Activated T-cell treated with anti-CD3 and anti-CD28 coated beads, Interleukin-2, amount 50 U/mL, for 72 hours (primary cell): ENCODE measurements at regions not wholly inside any gene's neighbourhood (a gene's known extent, or its start where the extent isn't known, plus 50 kb on each side); places are given as distances from the start of the nearest gene placed in this dataset.

Experiments used
- ATAC-seq, 2 donors: fragments of 150-1000 bp; cut with Tn5 transposase; replicated peaks in 1 of 2; 2 replicates each; pipeline ENCODE4 v1.10.0; 2021; ENCODE audit warnings: moderate library complexity in 2 of 2, mild to moderate bottlenecking in 1 of 2
- DNase-seq, 2 donors: peaks; one replicate each; pipeline ENCODE4 v3.0.0; 2021 to 2022; ENCODE audit warnings: mixed read lengths in 1 of 2
- H3K27ac Mint-ChIP-seq: one replicate; pipeline ENCODE4 v1.8.0; 2022; ENCODE audit warnings: mild to moderate bottlenecking, moderate library complexity, mixed read lengths
- H3K27me3 Mint-ChIP-seq: one replicate; pipeline ENCODE4 v1.8.0; 2022; ENCODE audit warnings: low read depth, mixed read lengths
- H3K36me3 Mint-ChIP-seq, 2 donors: one replicate each; pipeline ENCODE4 v1.8.0; 2022; ENCODE audit warnings: mixed read lengths in 2 of 2, mild to moderate bottlenecking in 1 of 2; ENCODE audit not compliant: insufficient read depth in 2 of 2
- H3K4me1 Mint-ChIP-seq: one replicate; pipeline ENCODE4 v1.8.0; 2022; ENCODE audit warnings: low read depth, mixed read lengths
- H3K4me3 Mint-ChIP-seq, 2 donors: one replicate each; pipeline ENCODE4 v1.8.0; 2022; ENCODE audit warnings: mild to moderate bottlenecking in 2 of 2, mixed read lengths in 2 of 2, moderate library complexity in 2 of 2
- H3K9me3 Mint-ChIP-seq, 2 donors: one replicate each; pipeline ENCODE4 v1.8.0; 2022; ENCODE audit warnings: mixed read lengths in 2 of 2

DNA sequence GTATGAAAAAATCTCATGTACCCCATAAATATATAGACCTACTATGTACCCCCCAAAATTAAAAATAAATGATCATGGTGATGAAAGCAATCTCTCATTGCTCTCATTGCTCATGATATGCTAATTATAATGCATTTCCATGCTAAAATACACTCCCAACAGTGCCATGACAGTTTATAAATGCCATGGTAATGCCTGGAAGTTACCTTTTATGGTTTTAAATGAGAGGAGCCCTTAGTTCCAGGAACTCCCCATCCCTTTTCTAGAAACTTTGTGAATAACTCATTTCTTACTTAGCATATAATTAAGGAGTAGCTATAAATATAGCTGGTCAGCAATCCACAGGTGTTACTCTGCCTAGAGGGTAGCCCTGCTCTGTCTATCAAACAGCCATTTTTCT is 166.1 kb upstream of the RGS18 start:
- no peak overlapping the region for H3K4me3 Mint-ChIP-seq
- H3K4me1 Mint-ChIP-seq: no peaks in the 10 kb centered on the region
- H3K27ac Mint-ChIP-seq: no peak overlapping the region
- H3K9me3 Mint-ChIP-seq: peaks cover 0 to 11% of the 10 kb centered on the region in 2 donors
- DNase-seq (no peak), ATAC-seq (no peak)
- H3K27me3 Mint-ChIP-seq: no peaks in the 10 kb centered on the region
- no peaks in the 10 kb centered on the region for H3K36me3 Mint-ChIP-seq

DNA sequence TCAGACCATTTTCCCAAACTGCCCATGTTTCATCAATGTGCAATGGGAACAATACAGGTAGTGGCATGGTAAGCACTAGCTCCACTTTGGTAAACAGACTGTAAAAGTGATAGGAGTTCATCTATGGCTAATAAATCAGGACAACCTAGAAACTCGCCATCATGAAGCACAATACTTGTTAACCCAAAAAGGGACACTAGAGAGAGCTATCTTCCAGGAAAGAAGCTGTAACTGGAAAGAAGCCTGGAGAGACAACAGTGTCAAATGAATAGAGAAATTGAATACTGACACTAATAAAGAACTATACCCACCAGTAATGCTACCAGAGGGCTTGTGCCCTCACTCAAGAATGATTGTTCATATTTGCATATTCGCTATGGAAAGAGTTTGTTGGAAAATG is 164.7 kb upstream of the RGS18 start:
- ATAC-seq (no peak), DNase-seq (no peak)
- no peaks in the 10 kb centered on the region for H3K4me1 Mint-ChIP-seq
- H3K9me3 Mint-ChIP-seq: peaks cover 0 to 11% of the 10 kb centered on the region in 2 donors
- H3K4me3 Mint-ChIP-seq: no peak overlapping the region
- H3K27ac Mint-ChIP-seq: no peak overlapping the region
- H3K36me3 Mint-ChIP-seq: no peaks in the 10 kb centered on the region
- H3K27me3 Mint-ChIP-seq: no peaks in the 10 kb centered on the region

DNA sequence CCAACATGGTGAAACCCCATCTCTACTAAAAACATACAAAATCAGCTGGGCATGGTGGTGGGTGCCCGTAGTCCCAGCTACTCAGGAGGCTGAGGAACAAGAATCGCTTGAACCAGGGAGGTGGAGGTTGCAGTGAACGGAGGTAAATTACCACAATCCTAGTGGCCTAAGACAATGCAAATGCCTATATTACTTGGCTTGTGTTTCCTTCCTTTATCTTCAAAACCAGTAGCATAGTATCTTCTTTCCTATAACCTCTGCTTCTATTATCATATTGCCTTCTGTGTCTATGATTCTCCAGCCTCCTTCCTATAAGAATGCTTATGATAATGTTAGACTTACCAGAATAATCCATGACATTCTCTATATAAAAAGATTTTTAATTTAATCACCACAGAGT is 156.2 kb upstream of the RGS18 start:
- H3K9me3 Mint-ChIP-seq: no peaks in the 10 kb centered on the region
- H3K27ac Mint-ChIP-seq: no peak overlapping the region
- ATAC-seq (no peak), DNase-seq (no peak)
- H3K27me3 Mint-ChIP-seq: no peaks in the 10 kb centered on the region
- H3K36me3 Mint-ChIP-seq: no peaks in the 10 kb centered on the region
- H3K4me3 Mint-ChIP-seq: no peak overlapping the region
- H3K4me1 Mint-ChIP-seq: no peaks in the 10 kb centered on the region

DNA sequence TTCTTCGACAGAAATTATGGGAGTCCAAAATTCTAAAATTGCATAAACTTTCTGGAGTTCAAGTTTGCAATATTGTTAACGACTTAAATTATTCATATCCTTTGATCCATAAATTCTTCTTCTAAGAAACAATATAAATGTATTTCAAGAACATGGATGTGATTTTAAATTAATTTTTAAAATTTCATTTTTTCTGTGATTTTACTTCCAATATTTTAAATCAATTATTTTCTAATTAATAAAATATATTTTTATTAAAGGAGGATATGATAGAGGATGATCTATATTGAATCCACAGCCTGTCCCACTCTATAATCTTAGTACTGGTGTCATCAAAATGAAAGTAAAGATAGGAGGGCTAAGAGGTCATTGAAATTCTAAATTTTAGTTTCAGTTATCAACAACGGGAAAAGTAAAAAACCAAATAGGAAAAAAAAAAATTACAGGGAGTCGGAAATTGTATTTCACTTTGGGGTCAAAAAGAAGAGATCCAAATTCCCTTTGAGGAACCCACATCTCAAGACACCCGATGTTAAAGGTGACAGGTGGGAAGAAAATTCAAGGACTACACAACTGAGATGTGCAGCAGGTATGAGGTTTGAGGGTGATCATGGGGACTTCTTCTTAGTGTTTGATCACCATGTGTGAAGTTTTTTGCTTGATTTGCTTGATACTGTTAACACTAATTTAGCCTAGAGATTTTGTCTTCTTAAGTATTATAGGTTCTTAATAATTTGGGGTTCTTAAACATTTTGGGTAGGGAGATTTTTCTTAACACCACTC is 154.8 kb upstream of the RGS18 start:
- Mint-ChIP-seq H3K4me1 (no peaks in the 10 kb centered on the region), H3K4me3 (no peak overlapping the region)

DNA sequence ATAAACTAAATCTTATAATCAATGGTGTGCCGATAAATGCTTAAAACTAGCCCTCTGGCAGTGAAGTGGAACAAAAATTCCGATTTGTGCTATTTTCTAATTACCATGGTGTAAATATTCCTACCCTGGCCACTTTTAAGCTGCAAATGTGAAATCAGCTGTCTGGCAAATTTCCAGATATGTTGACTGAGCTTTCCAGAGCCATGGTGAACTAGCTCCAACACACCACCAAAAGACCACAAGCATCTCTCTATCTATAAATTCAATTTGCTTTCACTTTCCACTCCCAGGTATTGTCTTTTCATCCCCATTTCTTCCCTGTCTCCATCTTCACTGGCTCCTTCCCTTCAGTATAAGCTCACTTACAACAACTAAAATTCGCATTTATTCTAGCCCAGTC is 152.3 kb upstream of the RGS18 start:
- Mint-ChIP-seq H3K4me1 (no peaks in the 10 kb centered on the region), H3K27ac (no peak overlapping the region), H3K4me3 (no peak overlapping the region), H3K36me3 (no peaks in the 10 kb centered on the region), H3K9me3 (peaks cover 0 to 2% of the 10 kb centered on the region in 2 donors), H3K27me3 (no peaks in the 10 kb centered on the region)
- ATAC-seq (no peak), DNase-seq (no peak)

More for the DNA sequence above, 154.8 kb upstream of the RGS18 start:
- Mint-ChIP-seq H3K9me3 (peaks cover 0 to 2% of the 10 kb centered on the region in 2 donors), H3K27ac (no peak overlapping the region), H3K27me3 (no peaks in the 10 kb centered on the region), H3K36me3 (no peaks in the 10 kb centered on the region)
- ATAC-seq: peak in 1 of 2 donors; percentile 52
- no peak for DNase-seq

DNA sequence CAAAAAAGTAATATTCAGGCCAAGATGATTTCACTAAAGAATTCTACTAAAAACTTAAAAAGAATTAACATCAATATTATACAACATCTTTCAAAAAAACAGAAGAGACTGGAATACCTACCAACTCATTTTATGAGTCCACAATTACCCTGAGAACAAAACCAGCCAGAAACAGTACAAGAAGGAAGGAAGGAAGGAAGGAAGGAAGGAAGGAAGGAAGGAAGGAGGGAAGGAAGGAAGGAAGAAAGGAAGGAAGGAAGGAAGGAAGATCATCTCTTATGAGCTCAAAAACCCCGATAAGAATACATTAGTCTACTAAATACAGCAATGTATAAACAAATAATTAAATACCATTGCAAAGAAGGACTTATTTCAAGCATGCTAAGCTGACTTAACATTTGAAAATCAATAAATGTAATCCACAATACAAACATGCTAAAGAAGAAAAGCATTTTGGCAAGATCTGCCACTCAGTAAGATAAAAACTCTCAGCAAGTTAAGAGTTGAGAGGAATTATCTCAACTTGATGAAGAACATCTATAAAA is 149.9 kb upstream of the RGS18 start:
- no peaks in the 10 kb centered on the region for H3K36me3 Mint-ChIP-seq
- no peaks in the 10 kb centered on the region for H3K27me3 Mint-ChIP-seq
- H3K9me3 Mint-ChIP-seq: peaks cover 0 to 2% of the 10 kb centered on the region in 2 donors
- ATAC-seq (no peak), DNase-seq (no peak)
- H3K4me1 Mint-ChIP-seq: no peaks in the 10 kb centered on the region
- H3K4me3 Mint-ChIP-seq: no peak overlapping the region
- no peak overlapping the region for H3K27ac Mint-ChIP-seq

DNA sequence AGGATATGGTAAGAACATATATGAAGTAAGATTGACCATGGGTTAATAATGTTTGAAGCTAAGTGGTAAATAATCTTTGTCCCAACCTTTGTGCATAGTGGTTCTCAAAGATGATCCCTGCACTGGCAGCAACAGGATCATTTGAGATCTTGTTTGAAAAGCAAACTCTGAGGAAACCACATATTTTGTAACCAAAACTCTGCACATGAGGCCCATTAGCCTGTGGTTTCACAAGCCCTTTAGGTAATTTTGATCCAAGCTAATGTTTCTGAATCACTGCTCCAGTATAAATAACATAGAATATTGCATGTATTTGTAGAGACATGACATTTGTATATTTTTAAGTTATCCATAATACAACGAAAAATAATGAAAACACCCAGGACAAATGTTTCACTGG is 147.9 kb upstream of the RGS18 start:
- Mint-ChIP-seq H3K27ac (no peak overlapping the region), H3K4me1 (no peaks in the 10 kb centered on the region), H3K27me3 (no peaks in the 10 kb centered on the region), H3K36me3 (no peaks in the 10 kb centered on the region), H3K9me3 (peaks cover 0 to 2% of the 10 kb centered on the region in 2 donors), H3K4me3 (no peak overlapping the region)
- no peak for DNase-seq
- no peak for ATAC-seq

DNA sequence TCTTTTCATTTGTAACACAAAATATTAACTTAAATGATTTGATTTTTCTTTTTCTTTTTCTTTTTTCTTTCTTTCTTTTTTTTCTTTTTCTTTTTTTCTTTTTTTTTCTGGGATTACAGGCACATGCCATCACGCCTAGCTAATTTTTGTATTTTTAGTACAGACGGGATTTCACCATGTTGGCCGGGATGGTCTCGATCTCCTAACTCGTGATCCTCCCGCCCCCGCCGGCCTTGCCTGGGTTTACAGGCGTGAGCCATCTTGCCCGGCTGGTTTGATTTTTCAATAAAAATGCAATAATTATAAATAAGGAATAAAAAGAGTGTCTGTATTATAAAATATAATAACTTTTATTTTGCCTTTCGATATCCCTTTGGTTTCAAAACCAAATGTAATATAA is 146.7 kb upstream of the RGS18 start:
- no peaks in the 10 kb centered on the region for H3K4me1 Mint-ChIP-seq
- ATAC-seq (no peak), DNase-seq (no peak)
- H3K27me3 Mint-ChIP-seq: no peaks in the 10 kb centered on the region
- peaks cover 0 to 2% of the 10 kb centered on the region in 2 donors for H3K9me3 Mint-ChIP-seq
- no peaks in the 10 kb centered on the region for H3K36me3 Mint-ChIP-seq
- no peak overlapping the region for H3K4me3 Mint-ChIP-seq
- H3K27ac Mint-ChIP-seq: no peak overlapping the region

DNA sequence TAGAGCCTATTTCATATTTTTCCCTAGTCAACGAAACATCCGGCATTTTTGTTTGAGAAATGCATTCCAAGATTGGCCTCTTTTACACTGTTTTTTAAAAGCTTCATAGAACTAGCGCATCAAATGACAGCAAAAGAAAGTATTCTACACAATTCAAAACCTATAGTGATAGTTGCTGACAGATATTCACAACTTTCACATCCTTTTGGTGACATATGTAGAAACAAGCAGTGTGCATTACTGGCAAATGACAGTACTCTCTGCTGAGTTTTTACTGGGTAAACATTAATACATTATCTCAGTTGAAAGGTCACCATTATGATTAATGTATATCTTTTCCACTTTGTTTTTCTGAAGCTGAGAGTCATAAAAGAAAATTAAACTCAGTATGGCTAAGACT is 135.4 kb upstream of the RGS18 start:
- no peak for ATAC-seq
- Mint-ChIP-seq H3K9me3 (peaks cover 2 to 8% of the 10 kb centered on the region in 2 donors), H3K27me3 (no peaks in the 10 kb centered on the region), H3K36me3 (no peaks in the 10 kb centered on the region), H3K27ac (no peak overlapping the region), H3K4me3 (no peak overlapping the region), H3K4me1 (no peaks in the 10 kb centered on the region)
- no peak for DNase-seq

DNA sequence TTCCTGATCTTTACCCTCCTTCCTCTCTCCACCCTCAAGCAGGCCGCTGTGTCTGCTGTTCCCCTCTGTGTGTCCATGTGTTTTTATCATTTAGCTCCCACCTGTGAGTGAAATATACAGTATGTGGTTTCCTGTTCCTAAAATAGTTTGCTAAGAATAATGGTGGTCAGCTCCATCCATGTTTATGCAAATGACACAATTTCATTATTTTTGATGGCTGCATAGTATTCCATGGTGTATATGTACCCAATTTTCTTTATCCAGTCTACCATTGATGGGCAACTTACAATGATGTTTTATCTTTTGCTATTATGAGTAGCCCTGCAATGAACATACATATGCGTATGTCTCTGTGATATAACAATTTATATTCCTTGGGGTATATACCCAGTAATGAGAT is 133.4 kb upstream of the RGS18 start:
- no peak overlapping the region for H3K27ac Mint-ChIP-seq
- peaks cover 0 to 8% of the 10 kb centered on the region in 2 donors for H3K9me3 Mint-ChIP-seq
- H3K36me3 Mint-ChIP-seq: no peaks in the 10 kb centered on the region
- no peaks in the 10 kb centered on the region for H3K4me1 Mint-ChIP-seq
- no peak for ATAC-seq
- H3K4me3 Mint-ChIP-seq: no peak overlapping the region
- no peak for DNase-seq
- no peaks in the 10 kb centered on the region for H3K27me3 Mint-ChIP-seq

DNA sequence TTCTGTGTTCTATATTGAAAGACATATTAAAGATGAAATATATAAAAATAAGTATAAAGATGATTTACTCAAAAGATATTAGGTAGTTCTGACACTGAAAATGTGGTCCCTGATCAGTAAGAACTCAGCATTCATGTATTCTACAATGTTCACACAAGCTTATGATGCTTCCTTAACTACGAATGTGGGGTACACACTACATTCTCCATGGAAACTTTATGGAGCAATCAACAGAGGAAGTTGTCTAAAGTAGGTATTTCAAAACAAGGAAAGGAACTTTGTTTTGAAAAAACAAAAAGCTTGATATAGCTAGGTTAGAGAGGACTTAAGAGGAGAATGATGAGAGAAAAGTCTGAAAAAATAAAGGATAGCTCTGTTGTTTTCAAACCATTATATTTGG is 119.7 kb upstream of the RGS18 start:
- Mint-ChIP-seq H3K4me1 (no peaks in the 10 kb centered on the region), H3K9me3 (peaks cover 2 to 4% of the 10 kb centered on the region in 2 donors), H3K27me3 (no peaks in the 10 kb centered on the region), H3K27ac (no peak overlapping the region), H3K4me3 (no peak overlapping the region), H3K36me3 (no peaks in the 10 kb centered on the region)
- DNase-seq: no peak
- ATAC-seq: no peak

DNA sequence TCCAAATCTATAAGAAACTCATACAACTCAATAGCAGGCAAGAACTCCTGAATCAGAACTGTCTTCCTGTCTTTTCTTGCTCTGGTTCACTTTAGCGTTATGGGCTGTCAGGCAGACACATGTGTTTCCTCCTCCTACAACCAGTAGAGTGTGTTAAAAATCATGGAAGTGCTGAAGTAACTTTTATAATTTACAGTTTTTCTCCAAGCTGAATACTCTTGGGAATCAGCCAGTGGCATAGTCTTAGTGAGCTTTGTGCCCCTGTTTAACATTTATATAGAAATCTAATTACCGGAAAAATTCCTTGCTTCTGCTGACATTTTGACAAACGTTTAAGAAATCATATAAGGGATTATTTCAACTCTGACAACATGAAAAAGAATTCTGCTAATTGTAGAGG is 113.1 kb upstream of the RGS18 start:
- no peak for ATAC-seq
- Mint-ChIP-seq H3K27me3 (no peaks in the 10 kb centered on the region), H3K4me1 (no peaks in the 10 kb centered on the region), H3K27ac (no peak overlapping the region), H3K4me3 (no peak overlapping the region), H3K36me3 (no peaks in the 10 kb centered on the region), H3K9me3 (peaks cover 0 to 4% of the 10 kb centered on the region in 2 donors)
- DNase-seq: no peak

DNA sequence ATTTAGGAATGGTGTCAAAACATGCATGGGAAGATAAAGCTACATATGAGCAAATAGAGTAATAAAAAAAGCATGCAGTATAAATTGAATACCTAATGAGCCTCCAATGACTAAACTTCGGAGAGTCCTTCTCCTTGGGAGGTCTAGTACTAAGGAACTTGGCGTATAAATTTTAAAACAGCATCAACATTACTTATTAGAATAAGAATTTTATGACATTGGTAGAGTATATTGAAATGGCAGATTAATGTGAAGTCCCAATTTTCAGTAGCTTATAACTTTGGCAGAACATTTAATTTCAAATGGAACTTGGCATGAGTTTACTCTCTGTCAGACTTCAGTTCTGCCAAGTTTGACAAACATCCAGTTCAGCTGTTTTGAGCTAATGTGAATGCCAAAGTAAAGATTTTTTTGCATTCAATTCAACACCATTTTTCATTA is 104.7 kb upstream of the RGS18 start:
- DNase-seq (no peak), ATAC-seq (no peak)
- Mint-ChIP-seq H3K9me3 (peaks cover 2 to 4% of the 10 kb centered on the region in 2 donors), H3K4me3 (no peak overlapping the region), H3K27ac (no peak overlapping the region), H3K36me3 (no peaks in the 10 kb centered on the region), H3K27me3 (no peaks in the 10 kb centered on the region), H3K4me1 (no peaks in the 10 kb centered on the region)

DNA sequence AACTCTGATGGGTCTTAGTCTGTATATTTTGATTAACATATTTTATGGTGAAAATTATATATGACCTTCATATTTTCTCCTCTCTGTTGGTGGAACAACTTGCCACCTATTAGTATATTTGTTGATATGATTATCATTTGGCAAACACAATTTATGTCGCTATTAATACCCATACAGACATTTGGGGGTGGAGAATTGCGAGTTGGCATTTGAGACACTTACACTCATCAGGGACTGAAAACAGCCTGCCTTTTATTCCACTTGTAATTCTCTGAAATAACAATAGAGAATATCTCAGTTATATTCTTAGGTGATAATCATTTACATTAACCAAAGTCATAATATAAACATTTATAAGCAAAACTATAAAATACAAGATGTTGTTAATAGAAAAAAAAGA is 100.5 kb upstream of the RGS18 start:
- no peak for DNase-seq
- H3K27ac Mint-ChIP-seq: no peak overlapping the region
- no peak overlapping the region for H3K4me3 Mint-ChIP-seq
- H3K27me3 Mint-ChIP-seq: no peaks in the 10 kb centered on the region
- H3K9me3 Mint-ChIP-seq: peaks cover 0 to under 1% of the 10 kb centered on the region in 2 donors
- no peaks in the 10 kb centered on the region for H3K4me1 Mint-ChIP-seq
- no peak for ATAC-seq
- no peaks in the 10 kb centered on the region for H3K36me3 Mint-ChIP-seq
